WTC11 (cell line): ENCODE measurements at regions not wholly inside any gene's neighbourhood (a gene's known extent, or its start where the extent isn't known, plus 50 kb on each side); places are given as distances from the start of the nearest gene placed in this dataset.

Source experiments
- ATAC-seq: fragments of 200-7000 bp; cut with Tn5 transposase; 2 replicates; pipeline ENCODE4 v1.10.0; 2021; ENCODE audit warnings: mild to moderate bottlenecking, moderate library complexity
- CTCF ChIA-PET: fragments of 300-600 bp; sonication (Branson Sonifier 250); formaldehyde crosslinking; loops from one replicate; lab custom pipeline; 2021; ENCODE audit warnings: antibody characterized with exemption; lab: Charles Lee
- POLR2A ChIA-PET: fragments of 350-600 bp; sonication (Branson Sonifier 250); formaldehyde crosslinking; loops from one replicate; lab custom pipeline; 2021; ENCODE audit warnings: antibody characterized with exemption; lab: Charles Lee
- DNase-seq: peaks from one replicate; pipeline ENCODE4 v3.0.0; 2021; ENCODE audit warnings: low spot score
- H3K27ac Mint-ChIP-seq: 2 replicates; pipeline ENCODE4 v1.8.0; 2021; ENCODE audit warnings: mixed read lengths
- H3K27me3 Mint-ChIP-seq: 2 replicates; pipeline ENCODE4 v1.8.0; 2021; ENCODE audit warnings: low read depth, mild to moderate bottlenecking, moderate library complexity, mixed read lengths
- H3K36me3 Mint-ChIP-seq: 2 replicates; pipeline ENCODE4 v1.8.0; 2021; ENCODE audit warnings: mixed read lengths
- H3K4me1 Mint-ChIP-seq: 2 replicates; pipeline ENCODE4 v1.8.0; 2022; ENCODE audit warnings: mixed read lengths
- H3K4me3 Mint-ChIP-seq: 2 replicates; pipeline ENCODE4 v1.8.0; 2021; ENCODE audit warnings: mild to moderate bottlenecking, moderate library complexity, mixed read lengths
- H3K9me3 Mint-ChIP-seq: 2 replicates; pipeline ENCODE4 v1.8.0; 2021; ENCODE audit warnings: mixed read lengths
- E2F5 ChIP-seq: sonication (generic); formaldehyde crosslinking; IDR thresholded peaks from 2 replicates; pipeline ENCODE4 v1.8.1; 2022; ENCODE audit warnings: mild to moderate bottlenecking, moderate library complexity, missing genetic modification reagents
- FOXJ3 ChIP-seq: sonication (generic); formaldehyde crosslinking; IDR thresholded peaks from 2 replicates; pipeline ENCODE4 v1.9.0; 2021; ENCODE audit warnings: missing genetic modification reagents, mild to moderate bottlenecking, borderline replicate concordance
- HMGA2 ChIP-seq: fragments of 250-450 bp; sonication (Bioruptor Pico); IDR thresholded peaks from 2 replicates; pipeline ENCODE4 v1.4.0; 2021; ENCODE audit warnings: mild to moderate bottlenecking, moderate library complexity
- JUN ChIP-seq: sonication (generic); formaldehyde crosslinking; IDR thresholded peaks from 2 replicates; pipeline ENCODE4 v1.8.0; 2023; ENCODE audit warnings: mild to moderate bottlenecking, missing genetic modification reagents
- KAT7 ChIP-seq: sonication (generic); formaldehyde crosslinking; IDR thresholded peaks from 2 replicates; pipeline ENCODE4 v1.8.1; 2023; ENCODE audit warnings: missing genetic modification reagents, mild to moderate bottlenecking, borderline replicate concordance
- MAX ChIP-seq: sonication (generic); formaldehyde crosslinking; IDR thresholded peaks from 2 replicates; pipeline ENCODE4 v1.8.0; 2022; ENCODE audit warnings: mild to moderate bottlenecking, missing genetic modification reagents
- NR2C2 ChIP-seq: sonication (generic); formaldehyde crosslinking; IDR thresholded peaks from 2 replicates; pipeline ENCODE4 v1.8.0; 2022; ENCODE audit warnings: mild to moderate bottlenecking, missing genetic modification reagents
- NR3C1 ChIP-seq: sonication (generic); formaldehyde crosslinking; conservative IDR thresholded peaks from 2 replicates; pipeline ENCODE4 v1.8.1; 2023; ENCODE audit warnings: low read depth, mild to moderate bottlenecking, missing genetic modification reagents
- OVOL2 ChIP-seq: fragments of 250-450 bp; sonication (Bioruptor Pico); IDR thresholded peaks from 2 replicates; pipeline ENCODE4 v1.9.0; 2021; ENCODE audit warnings: mild to moderate bottlenecking, borderline replicate concordance
- PRRX2 ChIP-seq: fragments of 250-450 bp; sonication (Bioruptor Pico); IDR thresholded peaks from 2 replicates; pipeline ENCODE4 v1.8.0; 2021; ENCODE audit warnings: mild to moderate bottlenecking
- RORB ChIP-seq: fragments of 250-450 bp; sonication (Bioruptor Pico); IDR thresholded peaks from 2 replicates; pipeline ENCODE4 v1.9.0; 2021; ENCODE audit warnings: mild to moderate bottlenecking
- STAT6 ChIP-seq: sonication (generic); formaldehyde crosslinking; conservative IDR thresholded peaks from 2 replicates; pipeline ENCODE4 v1.8.1; 2023; ENCODE audit warnings: mild to moderate bottlenecking, low read depth, missing genetic modification reagents, moderate library complexity
- ZNF219 ChIP-seq: sonication (generic); formaldehyde crosslinking; IDR thresholded peaks from 2 replicates; pipeline ENCODE4 v1.8.0; 2023; ENCODE audit warnings: missing genetic modification reagents, mild to moderate bottlenecking, borderline replicate concordance
- ZNF423 ChIP-seq: fragments of 250-450 bp; sonication (Bioruptor Pico); IDR thresholded peaks from 2 replicates; pipeline ENCODE4 v2.1.2; 2022; ENCODE audit warnings: mild to moderate bottlenecking, moderate library complexity
- ZSCAN18 ChIP-seq: fragments of 250-450 bp; sonication (Bioruptor Pico); IDR thresholded peaks from 2 replicates; pipeline ENCODE4 v2.1.2; 2022; ENCODE audit warnings: mild to moderate bottlenecking, moderate library complexity
- TF ChIP-seq, protein P1 (sequence below): sonication (generic); formaldehyde crosslinking; IDR thresholded peaks from 2 replicates; pipeline ENCODE4 v1.8.1; 2022; ENCODE audit warnings: missing genetic modification reagents, borderline replicate concordance
- TF ChIP-seq, protein P2 (sequence below): sonication (generic); formaldehyde crosslinking; IDR thresholded peaks from 2 replicates; pipeline ENCODE4 v1.8.1; 2023; ENCODE audit warnings: mild to moderate bottlenecking, missing genetic modification reagents
- TF ChIP-seq, protein P3 (sequence below): sonication (generic); formaldehyde crosslinking; IDR thresholded peaks from 2 replicates; pipeline ENCODE4 v1.8.0; 2022; ENCODE audit warnings: mild to moderate bottlenecking, missing genetic modification reagents

DNA sequence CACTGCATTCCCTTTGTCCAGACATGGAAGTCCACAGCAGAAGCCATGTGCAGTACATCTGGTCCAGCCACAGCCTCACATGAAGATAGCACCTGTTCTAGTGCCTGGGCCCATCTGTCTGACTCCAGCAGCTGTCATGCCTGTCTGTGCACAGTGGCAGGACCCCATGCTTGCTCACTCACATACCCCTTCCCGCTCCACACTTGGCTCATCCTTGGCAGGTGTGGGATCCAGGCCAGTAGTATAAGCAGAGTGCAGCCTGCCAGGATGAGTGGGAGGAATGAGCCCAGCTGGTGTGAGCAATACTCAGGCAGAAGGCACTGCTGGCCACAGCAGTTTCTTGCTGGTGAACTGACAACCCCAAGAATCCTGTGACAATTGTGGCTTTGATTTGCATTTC, 168.0 kb downstream of the PRDM9 start:
- no peak for DNase-seq
- POLR2A ChIA-PET, result no interaction called here
- Mint-ChIP-seq H3K4me1 (no peaks in the 10 kb centered on the region), H3K4me3 (no peak overlapping the region), H3K27ac (no peak overlapping the region), H3K27me3 (no peaks in the 10 kb centered on the region), H3K9me3 (peaks cover 16% of the 10 kb centered on the region), H3K36me3 (0 out of 2 replicates have a peak, but pooled peaks cover 3% of the 10 kb centered on the region)
- CTCF ChIA-PET, result no interaction called here
- TF ChIP-seq ZNF219 (CRISPR knock-in tag) (no peak), HMGA2 (CRISPR knock-in tag) (no peak), NR3C1 (CRISPR knock-in tag) (no peak), RORB (CRISPR knock-in tag) (no peak), ZNF423 (CRISPR knock-in tag) (no peak), JUN (CRISPR knock-in tag) (no peak), MAX (CRISPR knock-in tag) (no peak), FOXJ3 (CRISPR knock-in tag) (no peak), NR2C2 (CRISPR knock-in tag) (no peak), KAT7 (CRISPR knock-in tag) (no peak)
- TF ChIP-seq, protein P1, sequence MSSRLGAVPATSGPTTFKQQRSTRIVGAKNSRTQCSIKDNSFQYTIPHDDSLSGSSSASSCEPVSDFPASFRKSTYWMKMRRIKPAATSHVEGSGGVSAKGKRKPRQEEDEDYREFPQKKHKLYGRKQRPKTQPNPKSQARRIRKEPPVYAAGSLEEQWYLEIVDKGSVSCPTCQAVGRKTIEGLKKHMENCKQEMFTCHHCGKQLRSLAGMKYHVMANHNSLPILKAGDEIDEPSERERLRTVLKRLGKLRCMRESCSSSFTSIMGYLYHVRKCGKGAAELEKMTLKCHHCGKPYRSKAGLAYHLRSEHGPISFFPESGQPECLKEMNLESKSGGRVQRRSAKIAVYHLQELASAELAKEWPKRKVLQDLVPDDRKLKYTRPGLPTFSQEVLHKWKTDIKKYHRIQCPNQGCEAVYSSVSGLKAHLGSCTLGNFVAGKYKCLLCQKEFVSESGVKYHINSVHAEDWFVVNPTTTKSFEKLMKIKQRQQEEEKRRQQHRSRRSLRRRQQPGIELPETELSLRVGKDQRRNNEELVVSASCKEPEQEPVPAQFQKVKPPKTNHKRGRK (CRISPR knock-in tag), result no peak
- ATAC-seq, result no peak

DNA sequence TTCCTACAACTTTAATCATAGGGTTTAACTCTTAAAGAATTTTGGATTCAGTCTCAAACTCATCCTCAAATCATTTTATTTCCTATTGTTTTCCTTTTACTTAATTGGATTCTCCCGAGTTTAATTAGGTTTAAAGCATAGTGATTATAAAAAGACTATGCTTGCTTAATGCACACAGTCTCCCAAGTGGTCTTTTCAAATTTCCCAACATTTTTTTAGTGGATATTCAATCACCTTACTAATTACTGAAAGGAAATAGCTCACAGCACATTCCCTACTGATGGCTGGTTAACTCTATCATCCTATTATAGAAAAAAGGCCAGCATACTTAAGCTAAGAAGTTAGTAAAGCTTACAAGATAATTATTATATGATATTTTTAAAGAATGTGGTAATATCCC, 170.6 kb downstream of the PRDM9 start:
- no peak for ATAC-seq

DNA sequence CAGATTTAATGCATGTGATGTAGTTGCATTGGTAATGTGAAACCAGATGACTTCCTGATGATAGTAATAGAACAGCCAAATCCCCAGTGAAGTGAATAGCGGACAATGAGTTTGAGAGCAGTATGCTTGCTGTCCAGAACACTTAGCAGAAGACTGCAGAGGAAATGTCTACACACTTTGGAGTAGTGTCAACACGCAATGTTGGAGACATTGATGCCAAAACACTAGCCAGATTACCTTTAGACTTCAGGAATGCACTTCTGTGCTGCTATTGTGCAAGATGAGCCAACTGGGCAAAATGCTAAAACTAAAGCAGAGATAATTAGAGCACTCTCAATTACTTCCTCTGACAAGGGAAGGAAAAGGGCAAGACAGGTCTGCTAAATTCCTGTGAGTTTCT, 176.7 kb downstream of the PRDM9 start:
- POLR2A ChIA-PET, result no interaction called here
- DNase-seq (no peak), ATAC-seq (no peak)
- TF ChIP-seq E2F5 (CRISPR knock-in tag) (no peak), OVOL2 (CRISPR knock-in tag) (no peak), STAT6 (CRISPR knock-in tag) (no peak), PRRX2 (CRISPR knock-in tag) (no peak)
- TF ChIP-seq, protein P2, sequence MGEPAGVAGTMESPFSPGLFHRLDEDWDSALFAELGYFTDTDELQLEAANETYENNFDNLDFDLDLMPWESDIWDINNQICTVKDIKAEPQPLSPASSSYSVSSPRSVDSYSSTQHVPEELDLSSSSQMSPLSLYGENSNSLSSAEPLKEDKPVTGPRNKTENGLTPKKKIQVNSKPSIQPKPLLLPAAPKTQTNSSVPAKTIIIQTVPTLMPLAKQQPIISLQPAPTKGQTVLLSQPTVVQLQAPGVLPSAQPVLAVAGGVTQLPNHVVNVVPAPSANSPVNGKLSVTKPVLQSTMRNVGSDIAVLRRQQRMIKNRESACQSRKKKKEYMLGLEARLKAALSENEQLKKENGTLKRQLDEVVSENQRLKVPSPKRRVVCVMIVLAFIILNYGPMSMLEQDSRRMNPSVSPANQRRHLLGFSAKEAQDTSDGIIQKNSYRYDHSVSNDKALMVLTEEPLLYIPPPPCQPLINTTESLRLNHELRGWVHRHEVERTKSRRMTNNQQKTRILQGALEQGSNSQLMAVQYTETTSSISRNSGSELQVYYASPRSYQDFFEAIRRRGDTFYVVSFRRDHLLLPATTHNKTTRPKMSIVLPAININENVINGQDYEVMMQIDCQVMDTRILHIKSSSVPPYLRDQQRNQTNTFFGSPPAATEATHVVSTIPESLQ, result no peak
- TF ChIP-seq, protein P3, sequence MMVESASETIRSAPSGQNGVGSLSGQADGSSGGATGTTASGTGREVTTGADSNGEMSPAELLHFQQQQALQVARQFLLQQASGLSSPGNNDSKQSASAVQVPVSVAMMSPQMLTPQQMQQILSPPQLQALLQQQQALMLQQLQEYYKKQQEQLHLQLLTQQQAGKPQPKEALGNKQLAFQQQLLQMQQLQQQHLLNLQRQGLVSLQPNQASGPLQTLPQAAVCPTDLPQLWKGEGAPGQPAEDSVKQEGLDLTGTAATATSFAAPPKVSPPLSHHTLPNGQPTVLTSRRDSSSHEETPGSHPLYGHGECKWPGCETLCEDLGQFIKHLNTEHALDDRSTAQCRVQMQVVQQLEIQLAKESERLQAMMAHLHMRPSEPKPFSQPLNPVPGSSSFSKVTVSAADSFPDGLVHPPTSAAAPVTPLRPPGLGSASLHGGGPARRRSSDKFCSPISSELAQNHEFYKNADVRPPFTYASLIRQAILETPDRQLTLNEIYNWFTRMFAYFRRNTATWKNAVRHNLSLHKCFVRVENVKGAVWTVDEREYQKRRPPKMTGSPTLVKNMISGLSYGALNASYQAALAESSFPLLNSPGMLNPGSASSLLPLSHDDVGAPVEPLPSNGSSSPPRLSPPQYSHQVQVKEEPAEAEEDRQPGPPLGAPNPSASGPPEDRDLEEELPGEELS, result no peak
- H3K27ac Mint-ChIP-seq, result no peak overlapping the region
- H3K27me3 Mint-ChIP-seq, result no peaks in the 10 kb centered on the region
- H3K9me3 Mint-ChIP-seq, result peaks cover 24% of the 10 kb centered on the region
- H3K4me1 Mint-ChIP-seq, result 0 out of 2 replicates have a peak, but pooled peaks cover 3% of the 10 kb centered on the region
- no peak overlapping the region for H3K4me3 Mint-ChIP-seq
- H3K36me3 Mint-ChIP-seq, result peaks cover 4% of the 10 kb centered on the region; the same call in 1 of the 2 replicates
- CTCF ChIA-PET, result no interaction called here

More for the DNA sequence above, 170.6 kb downstream of the PRDM9 start:
- Mint-ChIP-seq H3K27ac (no peak overlapping the region), H3K9me3 (peaks cover 12% of the 10 kb centered on the region), H3K4me1 (no peaks in the 10 kb centered on the region)
- POLR2A ChIA-PET, result no interaction called here
- CTCF ChIA-PET, result no interaction called here
- no peak for DNase-seq
- no peak for TF ChIP-seq ZSCAN18 (CRISPR knock-in tag)
- TF ChIP-seq, all 79 proteins: peak for 0
- 0 out of 2 replicates have a peak, but pooled peaks cover 3% of the 10 kb centered on the region for H3K36me3 Mint-ChIP-seq
- H3K4me3 Mint-ChIP-seq, result no peak overlapping the region
- H3K27me3 Mint-ChIP-seq, result no peaks in the 10 kb centered on the region
